IMR-90 (cell line): ENCODE measurements at regions not wholly inside any gene's neighbourhood (a gene's known extent, or its start where the extent isn't known, plus 50 kb on each side); places are given as distances from the start of the nearest gene placed in this dataset.

Experiments used
- ATAC-seq: fragments of 200-7000 bp; cut with Tn5 transposase; 2 replicates; pipeline ENCODE4 v1.9.1; 2020; ENCODE audit warnings: low read depth, mild to moderate bottlenecking, moderate library complexity
- BruUV-seq: library from RNA; stranded (reverse); fragments of 400-500 nt; replicated peaks from 2 replicates; lab custom pipeline; 2021; lab: Mats Ljungman, UMichigan
- CTCF ChIA-PET: fragments of 300-600 bp; formaldehyde crosslinking; extraction: SDS; loops from one replicate; lab custom pipeline; 2021; ENCODE audit warnings: antibody characterized with exemption; lab: Yijun Ruan, JAX
- POLR2A ChIA-PET: fragments of 300-600 bp; sonication (Branson Sonifier 250); formaldehyde crosslinking; loops from one replicate; lab custom pipeline; 2022; ENCODE audit warnings: antibody characterized with exemption; ENCODE audit not compliant: unreplicated experiment; lab: Charles Lee
- DNase-seq: peaks from one replicate; pipeline ENCODE4 v3.0.0; 2013
- H2AFZ ChIP-seq: replicated peaks from 2 replicates; pipeline ENCODE3; 2013; ENCODE audit warnings: low read length, mild to moderate bottlenecking; ENCODE audit not compliant: poor library complexity
- H2AK5ac ChIP-seq: 2 replicates; pipeline ENCODE4 v1.6.1; 2013; ENCODE audit warnings: low read depth, low read length, inconsistent platforms
- H2AK9ac ChIP-seq: replicated peaks from 2 replicates; pipeline ENCODE3; 2013; ENCODE audit warnings: mild to moderate bottlenecking, low read depth, low read length, moderate library complexity; ENCODE audit not compliant: poor library complexity
- H2BK120ac ChIP-seq: 2 replicates; pipeline ENCODE4 v1.6.1; 2013; ENCODE audit warnings: low read depth, low read length, inconsistent platforms
- H2BK15ac ChIP-seq: 3 replicates; pipeline ENCODE4 v1.6.1; 2013; ENCODE audit warnings: low read depth, low read length, inconsistent platforms
- H2BK20ac ChIP-seq: 2 replicates; pipeline ENCODE4 v1.6.1; 2013; ENCODE audit warnings: low read depth, mild to moderate bottlenecking, inconsistent platforms, low read length, moderate library complexity
- H2BK5ac ChIP-seq: 2 replicates; pipeline ENCODE4 v1.6.1; 2013; ENCODE audit warnings: mild to moderate bottlenecking, low read depth, low read length, inconsistent platforms; ENCODE audit not compliant: poor library complexity, severe bottlenecking
- H3K14ac ChIP-seq: replicated peaks from 2 replicates; pipeline ENCODE4 v1.6.1; 2013; ENCODE audit warnings: low read depth, low read length, inconsistent platforms
- H3K18ac ChIP-seq: 2 replicates; pipeline ENCODE4 v1.6.1; 2013; ENCODE audit warnings: low read depth, low read length, control low read depth
- H3K23ac ChIP-seq: 2 replicates; pipeline ENCODE4 v1.6.1; 2013; ENCODE audit warnings: low read depth, low read length, inconsistent platforms
- H3K27ac ChIP-seq: 2 replicates; pipeline ENCODE4 v1.5.1; 2013; ENCODE audit warnings: mild to moderate bottlenecking, control low read depth, low read length; ENCODE audit not compliant: insufficient read depth
- H3K27me3 ChIP-seq: 2 replicates; pipeline ENCODE4 v1.6.1; 2013; ENCODE audit warnings: low read length; ENCODE audit not compliant: control insufficient read depth, insufficient read depth
- H3K36me3 ChIP-seq: 2 replicates; pipeline ENCODE4 v1.6.1; 2013; ENCODE audit warnings: low read length, mixed read lengths; ENCODE audit not compliant: control insufficient read depth, insufficient read depth
- H3K4ac ChIP-seq: 2 replicates; pipeline ENCODE4 v1.6.1; 2013; ENCODE audit warnings: low read depth, low read length, inconsistent platforms
- H3K4me1 ChIP-seq: 2 replicates; pipeline ENCODE4 v1.6.1; 2013; ENCODE audit warnings: low read length, mixed read lengths; ENCODE audit not compliant: control insufficient read depth, insufficient read depth
- H3K4me2 ChIP-seq: 2 replicates; pipeline ENCODE4 v1.6.1; 2013; ENCODE audit warnings: low read depth, mild to moderate bottlenecking, control low read depth, low read length, moderate library complexity
- H3K4me3 ChIP-seq: 2 replicates; pipeline ENCODE4 v1.5.1; 2013; ENCODE audit warnings: low read depth, mild to moderate bottlenecking, control low read depth, low read length, moderate library complexity; ENCODE audit not compliant: insufficient read depth
- H3K56ac ChIP-seq: 2 replicates; pipeline ENCODE4 v1.6.1; 2013; ENCODE audit warnings: low read length, inconsistent platforms; ENCODE audit not compliant: insufficient read depth; ENCODE audit errors: extremely low read depth
- H3K79me1 ChIP-seq, 2 experiments: 2 replicates each; pipeline ENCODE4 v1.6.1; 2013; ENCODE audit warnings: low read length in 2 of 2, inconsistent platforms in 1 of 2, low read depth in 1 of 2
- H3K9ac ChIP-seq: 2 replicates; pipeline ENCODE4 v1.6.1; 2013; ENCODE audit warnings: low read depth, low read length, control low read depth
- H3K9me1 ChIP-seq: 2 replicates; pipeline ENCODE4 v1.6.1; 2013; ENCODE audit warnings: low read length, inconsistent platforms; ENCODE audit not compliant: insufficient read depth
- H3K9me3 ChIP-seq: 2 replicates; pipeline ENCODE4 v1.6.1; 2013; ENCODE audit warnings: low read length; ENCODE audit not compliant: control insufficient read depth, insufficient read depth
- H4K20me1 ChIP-seq: 2 replicates; pipeline ENCODE4 v1.6.1; 2013; ENCODE audit warnings: low read length, inconsistent platforms; ENCODE audit not compliant: insufficient read depth
- H4K5ac ChIP-seq: 2 replicates; pipeline ENCODE4 v1.6.1; 2013; ENCODE audit warnings: mild to moderate bottlenecking, low read depth, low read length, control low read depth
- H4K8ac ChIP-seq, 2 experiments: 2 replicates each; pipeline ENCODE4 v1.6.1; 2013; ENCODE audit warnings: low read depth in 2 of 2, low read length in 2 of 2, control low read depth in 1 of 2, inconsistent platforms in 1 of 2
- H4K91ac ChIP-seq: 2 replicates; pipeline ENCODE4 v1.6.1; 2013; ENCODE audit warnings: low read depth, low read length, inconsistent platforms; ENCODE audit not compliant: insufficient read depth
- CHD1 ChIP-seq: IDR thresholded peaks from 2 replicates; pipeline ENCODE4 v1.6.1; 2012; ENCODE audit warnings: low read depth, low read length, improper control_type of control experiment
- ELK1 ChIP-seq: fragments of 150-350 bp; IDR thresholded peaks from 2 replicates; pipeline ENCODE4 v1.6.1; 2016; ENCODE audit warnings: low read depth, mild to moderate bottlenecking, low read length, moderate library complexity, borderline replicate concordance
- MAZ ChIP-seq: IDR thresholded peaks from 2 replicates; pipeline ENCODE4 v1.6.1; 2012; ENCODE audit warnings: low read depth, mild to moderate bottlenecking, low read length, improper control_type of control experiment, moderate library complexity, borderline replicate concordance
- NFE2L2 ChIP-seq: fragments of 150-350 bp; IDR thresholded peaks from 2 replicates; pipeline ENCODE4 v1.6.1; 2016; ENCODE audit warnings: low read depth, mild to moderate bottlenecking, low read length
- RAD21 ChIP-seq: IDR thresholded peaks from 2 replicates; pipeline ENCODE4 v1.6.1; 2012; ENCODE audit warnings: low read length, improper control_type of control experiment
- RFX5 ChIP-seq: IDR thresholded peaks from 2 replicates; pipeline ENCODE4 v1.8.0; 2012; ENCODE audit warnings: low read depth, mild to moderate bottlenecking, low read length, moderate library complexity
- dilution Hi-C: fragments of 300-500 bp; cut with HindIII; formaldehyde crosslinking; loops from one replicate; pipeline ENCODE4 v1.14.3; 2018; ENCODE audit warnings: low sequenced_read_pairs; ENCODE audit not compliant: unreplicated experiment
- in situ Hi-C: fragments of 300-500 bp; cut with MboI; formaldehyde crosslinking; loops from 3 replicates; pipeline ENCODE4 v1.14.3; 2019; ENCODE audit warnings: low sequenced_read_pairs, inconsistent platforms, mixed read lengths
- intact Hi-C: fragments of 100-400 bp; cut with micrococcal nuclease; formaldehyde crosslinking; loops from 2 replicates; pipeline ENCODE4 v1.10.0; 2022

- H3K9me1 ChIP-seq = no peaks in the 10 kb centered on the region
- H3K4me3 ChIP-seq = no peak overlapping the region
- H3K27ac ChIP-seq = no peak overlapping the region
- CTCF ChIA-PET = interaction anchor here (0.6 kb wide), 1 partner anchor 104 kb away, joined by 3 read pairs; no protein-coding TSS in a partner anchor
- no peak overlapping the region for H3K56ac ChIP-seq
- no peak overlapping the region for H2AFZ ChIP-seq
- dilution Hi-C loops = no loop called here
- H2BK20ac ChIP-seq = no peak overlapping the region
- no peaks in the 10 kb centered on the region for H3K36me3 ChIP-seq
- no peak overlapping the region for H3K4me2 ChIP-seq
- no peak overlapping the region for H2AK9ac ChIP-seq
- no peak overlapping the region for H4K8ac ChIP-seq
- H2BK120ac ChIP-seq = no peak overlapping the region
- ATAC-seq (no peak), DNase-seq (no peak)
- POLR2A ChIA-PET = no interaction called here
- H3K9me3 ChIP-seq = 0 out of 2 replicates have a peak, but pooled peaks cover 2% of the 10 kb centered on the region
- intact Hi-C loops = no loop called here
- no peak overlapping the region for H2AK5ac ChIP-seq
- TF ChIP-seq CHD1 (no peak), NFE2L2 (no peak), RAD21 (no peak), MAZ (no peak), ELK1 (no peak), RFX5 (no peak)
- no peak overlapping the region for H3K9ac ChIP-seq
- no peak overlapping the region for H3K4ac ChIP-seq
- H3K14ac ChIP-seq = no peak overlapping the region
- no peak overlapping the region for H3K23ac ChIP-seq
- no peak overlapping the region for H4K5ac ChIP-seq
- in situ Hi-C loops = no loop called here
- H3K4me1 ChIP-seq = no peaks in the 10 kb centered on the region
- H3K79me1 ChIP-seq = no peaks in the 10 kb centered on the region
- no TSS peak for BruUV-seq
- H4K91ac ChIP-seq = no peak overlapping the region
- H2BK15ac ChIP-seq = no peak overlapping the region
- H3K27me3 ChIP-seq = peaks cover 3% of the 10 kb centered on the region; the same call in 1 of the 2 replicates
- H4K20me1 ChIP-seq = no peaks in the 10 kb centered on the region
- no peak overlapping the region for H3K18ac ChIP-seq
- H2BK5ac ChIP-seq = no peak overlapping the region
Observed at GRCh38 chr2:151118269-151118668, 143.4 kb downstream of the RBM43 start.
